LHCN-M2 (cell line): ENCODE measurements at regions not wholly inside any gene's neighbourhood (a gene's known extent, or its start where the extent isn't known, plus 50 kb on each side); places are given as distances from the start of the nearest gene placed in this dataset.

Experiments
- DNase-seq: peaks from one replicate; pipeline ENCODE4 v3.0.0-alpha.2; 2012; ENCODE audit warnings: low read depth

DNA sequence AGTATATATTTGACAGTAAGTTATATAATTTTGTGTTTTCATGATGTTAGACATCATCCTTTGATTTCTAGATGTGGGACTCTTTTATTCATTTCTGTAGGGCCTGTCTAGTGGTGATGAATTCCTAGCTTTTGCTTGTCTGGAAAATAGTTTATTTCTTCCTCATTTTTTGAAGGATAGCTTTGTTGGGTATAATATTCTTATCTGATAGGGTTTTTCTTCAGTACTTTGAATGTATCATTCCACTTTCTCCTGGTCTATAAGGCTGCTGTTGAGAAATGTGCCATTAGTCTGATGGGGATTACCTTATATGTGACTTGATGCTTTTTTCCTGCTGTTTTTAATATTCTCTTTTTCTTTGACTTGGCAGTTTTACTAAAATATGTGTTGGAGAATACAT, 1104.5 kb downstream of the FAT4 start:
- no peak for DNase-seq

DNA sequence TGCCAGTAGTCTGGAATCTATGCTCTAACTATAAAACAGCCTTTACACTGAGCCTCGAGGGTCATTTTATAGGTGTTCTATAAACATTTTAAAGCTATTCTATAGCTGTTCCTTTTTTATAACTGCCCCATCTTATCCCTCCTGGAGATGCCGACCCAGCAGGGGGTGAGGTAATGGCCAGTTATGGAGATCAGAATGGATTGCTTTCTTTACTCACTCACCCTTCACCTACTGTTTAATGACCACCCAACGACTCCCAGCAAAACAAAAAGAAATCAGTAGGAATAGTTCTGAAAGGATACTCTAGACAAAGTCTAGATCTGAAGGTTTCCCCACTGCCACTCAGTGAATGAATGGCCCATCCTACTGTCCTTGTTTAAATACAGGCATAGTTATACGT, 1113.1 kb downstream of the FAT4 start:
- no peak for DNase-seq

DNA sequence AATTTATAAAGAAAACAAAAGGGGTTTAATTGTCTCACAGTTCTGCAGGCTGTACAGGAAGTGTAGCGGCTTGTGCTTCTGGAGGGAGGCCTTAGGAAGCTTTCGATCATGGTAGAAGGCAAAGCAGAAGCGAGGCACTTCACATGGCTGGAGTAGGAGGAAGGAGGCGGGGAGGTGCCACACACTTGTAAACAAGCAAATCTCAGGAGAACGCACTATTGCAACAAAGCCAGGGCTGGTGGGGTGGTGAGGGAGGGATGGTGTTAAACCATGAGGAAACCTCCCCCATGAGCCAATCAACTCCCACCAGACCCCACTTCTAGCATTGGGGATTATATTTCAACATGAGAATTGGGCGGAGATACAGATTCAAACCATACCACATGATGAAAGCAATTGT, 1116.3 kb downstream of the FAT4 start:
- no peak for DNase-seq

DNA sequence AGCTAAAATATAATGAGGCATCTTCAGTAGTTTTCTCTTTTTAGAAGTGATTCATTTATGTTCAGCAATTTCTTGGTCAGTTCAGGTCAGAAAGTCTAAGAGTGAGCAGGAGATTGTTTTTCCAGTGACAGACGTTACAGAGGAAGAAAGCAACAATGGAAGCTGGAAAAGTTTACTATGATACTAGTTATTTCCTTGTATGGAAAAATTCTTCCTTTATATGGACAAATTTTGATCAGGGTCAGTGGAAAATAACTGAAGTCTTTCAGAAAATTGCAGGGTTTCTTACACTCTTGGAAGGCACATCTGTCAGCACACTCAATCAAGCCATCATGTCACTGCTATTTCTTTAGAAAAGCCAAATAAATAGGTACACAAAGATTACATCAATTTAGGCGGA, 1120.7 kb downstream of the FAT4 start:
- DNase-seq: no peak

DNA sequence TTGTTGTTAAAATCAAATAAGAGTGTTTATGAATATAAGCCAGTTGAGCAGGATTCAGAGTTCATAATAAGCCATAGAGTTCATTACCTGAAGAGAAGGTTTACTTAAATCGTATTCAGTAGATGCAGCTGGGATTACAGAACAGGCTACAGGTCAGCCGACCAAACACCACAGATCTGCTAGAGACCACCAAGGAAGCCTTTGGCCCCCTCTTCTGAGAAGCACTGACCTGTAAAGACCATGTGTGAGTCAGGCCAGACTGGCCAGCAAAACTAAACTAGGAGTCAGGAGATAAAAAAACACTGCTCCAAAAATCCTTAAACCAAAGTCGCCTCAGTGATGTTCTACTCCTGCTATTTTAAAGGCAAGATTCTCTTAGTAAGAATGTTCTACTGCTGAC, 1125.5 kb downstream of the FAT4 start:
- no peak for DNase-seq

DNA sequence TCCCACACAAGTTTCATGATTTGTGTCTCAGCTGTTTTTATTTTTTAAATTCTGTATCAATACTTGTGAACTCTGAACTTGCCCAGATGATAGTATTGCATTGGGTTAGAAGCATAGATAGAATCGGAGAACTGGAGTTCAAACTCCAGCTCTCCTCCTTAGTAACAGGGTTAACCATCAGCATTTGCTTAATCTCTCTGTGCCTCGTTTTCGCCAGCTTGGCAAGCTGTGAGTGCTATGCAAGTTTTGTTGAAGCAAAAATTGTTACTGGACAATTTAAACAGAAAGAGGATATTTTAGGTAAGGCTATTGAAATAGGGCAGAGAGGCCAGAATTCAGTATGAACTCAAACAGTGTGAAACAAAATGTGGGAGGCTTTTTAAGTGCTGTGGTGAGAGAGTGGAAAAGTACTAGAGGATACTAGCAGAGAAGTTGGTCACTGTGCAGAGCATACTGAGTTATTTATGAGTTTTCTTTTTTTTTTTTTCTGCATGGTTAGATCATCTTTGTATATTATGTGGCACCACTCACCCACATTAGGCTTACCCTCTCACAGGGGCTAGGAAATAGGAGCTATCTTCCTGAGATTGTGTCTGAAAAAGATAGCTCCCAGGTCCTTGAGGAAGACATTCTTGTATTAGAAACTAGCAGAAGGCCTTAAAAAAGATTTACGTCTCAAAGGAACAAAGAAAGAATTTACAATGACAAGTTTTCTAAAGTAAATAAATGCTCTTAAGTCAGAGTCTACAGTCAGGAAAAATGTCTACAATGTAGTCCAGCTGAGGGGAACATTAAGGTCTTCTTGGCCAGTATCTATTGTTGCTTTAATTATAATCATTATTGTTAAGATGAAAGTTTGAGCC, 1126.6 kb downstream of the FAT4 start:
- no peak for DNase-seq

DNA sequence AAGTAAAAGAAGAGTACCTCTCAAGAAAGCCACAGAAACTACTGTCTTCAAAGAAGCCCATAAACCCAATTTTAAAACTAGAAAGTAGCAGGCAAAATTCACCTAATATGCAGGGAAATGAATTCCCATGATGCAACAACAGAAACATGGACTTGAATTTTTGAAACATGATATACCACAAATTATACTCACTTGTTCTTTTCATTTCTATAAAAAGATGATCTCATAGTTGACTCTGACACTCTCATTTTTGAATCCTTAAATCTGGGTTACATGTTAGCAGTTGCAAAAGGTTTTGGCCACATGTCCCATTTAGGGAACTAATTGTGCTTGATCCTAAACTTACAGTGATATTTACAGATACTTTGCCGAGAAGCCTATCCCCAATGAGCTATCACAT, 1130.8 kb downstream of the FAT4 start:
- peak; percentile 67 for DNase-seq

DNA sequence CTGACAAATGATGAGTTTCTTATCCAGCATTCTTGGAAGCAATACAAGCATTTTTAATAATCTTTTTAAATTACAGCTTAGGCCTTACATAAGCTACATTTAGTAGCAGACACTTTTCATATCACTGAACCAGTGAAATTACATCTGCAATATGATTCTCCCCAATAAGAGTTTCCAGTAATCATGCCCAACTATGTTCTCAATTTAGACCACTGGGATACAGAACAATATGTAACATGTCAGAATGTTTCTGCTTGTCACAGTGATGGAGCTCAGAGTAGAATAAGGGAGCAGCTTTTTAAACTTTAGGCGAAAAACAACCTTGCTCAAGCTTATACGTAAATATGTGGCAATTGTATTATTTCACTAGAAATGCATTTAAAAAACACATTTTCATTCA, 1132.2 kb downstream of the FAT4 start:
- no peak for DNase-seq

DNA sequence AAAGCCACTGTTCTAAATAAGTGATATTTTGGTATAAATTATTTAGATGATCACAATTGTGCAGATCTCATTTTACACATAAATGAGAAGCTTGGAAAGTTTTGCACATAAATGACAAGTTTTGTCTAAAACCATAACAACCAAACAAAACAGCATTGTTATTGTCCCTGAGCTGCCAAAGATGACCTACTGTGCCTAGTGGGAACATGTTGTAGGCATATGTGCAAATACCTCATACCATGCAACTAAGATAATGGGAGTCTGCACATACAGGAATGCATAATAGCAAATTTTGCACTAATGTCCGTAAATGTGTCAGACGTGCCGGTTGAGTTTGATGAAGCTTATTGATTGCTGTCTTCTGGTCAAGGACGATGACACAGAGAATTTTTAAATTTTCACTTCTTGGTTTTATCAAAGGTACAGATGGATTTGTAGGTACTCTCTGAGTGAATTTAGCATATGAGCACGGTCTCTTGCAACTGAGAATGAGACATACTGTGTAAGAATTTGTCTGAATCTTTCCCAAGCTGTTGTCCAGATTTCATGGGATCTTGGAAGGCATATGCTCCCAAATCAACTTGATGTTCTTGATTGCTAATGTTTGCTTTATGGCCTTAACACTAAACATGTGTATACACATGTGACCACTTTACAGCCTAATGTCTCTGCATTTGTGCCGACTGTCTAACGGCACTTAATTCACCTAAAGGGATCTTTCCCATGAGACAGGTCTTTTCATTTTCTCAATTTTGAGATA, 1133.5 kb downstream of the FAT4 start:
- no peak for DNase-seq

DNA sequence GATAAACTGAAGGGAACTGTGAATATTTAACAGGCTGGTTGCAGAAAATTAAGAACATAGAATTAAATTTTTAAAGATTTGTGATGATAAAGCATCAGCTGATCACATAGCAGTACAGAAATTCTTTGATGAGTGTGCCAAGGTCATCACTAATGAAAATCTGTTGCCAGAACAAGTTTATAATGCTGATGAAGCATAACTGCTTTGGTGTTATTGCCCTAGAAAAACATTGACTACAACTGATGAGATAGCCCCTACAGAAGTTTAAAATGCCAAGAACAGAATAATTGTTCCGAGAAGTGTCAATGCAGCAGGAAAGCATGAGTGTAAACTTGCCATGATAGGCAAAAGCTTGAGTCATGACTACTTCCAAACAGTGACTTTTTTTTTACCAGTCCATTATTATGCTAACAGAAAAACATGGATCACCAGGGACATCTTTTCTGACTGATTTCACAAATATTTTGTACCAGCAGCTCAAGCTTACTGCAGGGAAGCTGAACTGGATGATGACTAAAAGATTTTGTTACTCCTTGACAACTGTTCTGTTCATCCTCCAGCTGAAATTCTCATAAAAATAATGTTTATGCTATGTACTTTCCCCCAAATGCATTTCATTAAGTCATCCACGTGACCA, 1136.6 kb downstream of the FAT4 start:
- DNase-seq: peak; percentile 87

DNA sequence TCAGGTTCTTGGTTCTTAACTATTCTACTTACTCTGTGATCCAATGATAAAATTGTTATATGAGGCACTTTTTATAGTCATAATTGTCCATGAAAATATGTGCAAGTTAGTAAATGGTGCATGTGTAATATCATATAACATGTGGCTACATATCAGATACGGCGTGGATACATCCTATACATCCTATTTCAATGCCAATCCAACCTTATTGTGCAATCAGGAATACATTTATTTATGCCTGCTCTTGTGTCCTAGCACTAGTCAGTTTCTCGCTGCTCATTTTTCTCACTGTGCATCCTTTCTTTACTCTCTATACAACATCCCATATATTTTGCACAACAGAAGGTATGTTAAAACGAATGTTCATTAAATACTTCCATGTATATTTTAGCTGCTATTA, 1141.1 kb downstream of the FAT4 start:
- DNase-seq: no peak

DNA sequence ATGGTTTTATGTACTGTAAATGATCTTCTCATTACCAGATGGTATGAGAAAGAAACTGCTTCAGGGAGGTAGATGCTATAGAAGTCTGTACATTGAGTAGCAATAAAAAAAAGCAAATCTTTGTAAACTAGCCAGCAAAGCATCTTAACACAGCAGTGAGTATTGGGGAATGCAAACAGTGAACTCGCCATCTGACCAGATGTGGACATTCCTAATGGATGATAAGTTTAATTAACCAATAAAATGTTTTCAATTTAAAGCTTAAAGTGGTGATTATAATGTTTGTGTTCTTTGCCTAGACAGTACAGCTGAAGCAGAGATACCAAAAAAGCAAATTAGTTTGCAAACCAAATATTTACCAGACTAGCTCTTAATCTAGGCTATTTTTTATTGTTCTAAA, 1144.2 kb downstream of the FAT4 start:
- DNase-seq: no peak

DNA sequence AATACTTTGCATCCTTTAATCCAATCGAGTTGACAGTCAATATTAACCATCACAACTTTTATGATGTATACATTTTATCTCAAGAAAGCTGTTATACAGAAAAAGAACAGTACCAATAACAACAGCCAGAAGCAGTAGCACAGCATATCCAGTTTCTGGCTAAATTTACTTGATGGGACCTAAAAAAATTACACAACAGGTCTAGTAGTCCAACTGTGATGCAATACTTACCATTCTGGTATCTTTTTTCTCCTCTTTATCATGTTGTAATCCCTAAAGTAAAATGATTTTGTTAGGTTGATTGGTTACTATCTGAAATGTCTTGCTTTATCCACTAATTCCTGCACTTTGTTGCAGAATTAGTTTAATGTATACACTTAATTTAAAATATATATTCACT, 1150.6 kb downstream of the FAT4 start:
- no peak for DNase-seq

DNA sequence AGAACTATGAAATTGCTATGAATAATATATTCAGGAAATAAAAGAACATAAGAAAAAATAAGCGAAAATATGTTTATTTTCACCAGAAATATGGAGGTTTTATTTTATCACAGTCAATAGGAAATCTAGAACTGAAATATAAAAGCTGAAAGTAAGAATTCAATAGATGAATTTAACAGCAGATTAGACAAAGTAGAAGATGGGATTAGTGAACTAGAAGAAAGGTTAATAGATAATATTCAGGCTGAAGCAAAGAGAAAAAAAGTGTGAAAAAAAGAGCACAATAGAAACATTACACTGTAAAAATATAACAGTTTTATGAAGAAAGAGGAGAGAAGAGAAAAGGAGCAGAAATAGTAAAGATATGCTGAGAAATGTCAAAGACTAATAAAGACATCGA, 1152.1 kb downstream of the FAT4 start:
- no peak for DNase-seq

DNA sequence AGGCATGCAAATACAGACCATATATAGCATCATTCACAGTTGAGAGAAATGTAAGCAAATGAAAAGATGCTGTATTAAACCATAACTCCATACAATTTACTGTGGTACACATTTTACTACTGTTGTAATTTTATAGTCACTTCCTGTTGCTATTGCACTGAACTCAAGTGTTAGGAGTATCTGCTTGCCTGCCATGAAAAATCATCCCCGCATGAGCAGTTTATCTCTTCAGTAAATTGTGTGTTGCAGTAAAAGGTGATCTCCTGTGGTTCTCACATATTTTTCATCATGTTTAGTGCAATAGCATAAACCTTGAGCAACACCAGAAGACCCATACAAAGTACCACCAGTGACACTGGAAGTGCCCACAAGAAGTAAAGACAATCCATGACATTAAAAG, 1153.4 kb downstream of the FAT4 start:
- DNase-seq: no peak

DNA sequence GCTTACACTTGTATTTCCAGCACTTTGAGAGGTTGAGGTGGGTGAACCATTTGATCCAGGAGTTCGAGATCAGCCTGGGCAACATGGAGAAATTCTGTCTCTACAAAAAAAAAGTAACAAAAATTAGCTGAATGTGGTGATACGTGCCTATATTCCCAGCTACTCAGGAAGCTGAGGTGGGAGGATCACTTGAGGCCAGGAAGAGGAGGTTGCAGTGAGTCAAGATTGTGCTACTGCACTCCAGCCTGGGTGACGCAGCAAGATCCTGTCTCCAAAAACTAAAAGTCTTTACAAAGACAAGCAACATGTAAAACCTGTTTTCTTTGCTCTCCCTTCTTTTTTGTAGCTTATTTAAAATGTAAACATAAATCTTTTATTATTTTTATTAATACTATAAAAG, 1156.1 kb downstream of the FAT4 start:
- no peak for DNase-seq

DNA sequence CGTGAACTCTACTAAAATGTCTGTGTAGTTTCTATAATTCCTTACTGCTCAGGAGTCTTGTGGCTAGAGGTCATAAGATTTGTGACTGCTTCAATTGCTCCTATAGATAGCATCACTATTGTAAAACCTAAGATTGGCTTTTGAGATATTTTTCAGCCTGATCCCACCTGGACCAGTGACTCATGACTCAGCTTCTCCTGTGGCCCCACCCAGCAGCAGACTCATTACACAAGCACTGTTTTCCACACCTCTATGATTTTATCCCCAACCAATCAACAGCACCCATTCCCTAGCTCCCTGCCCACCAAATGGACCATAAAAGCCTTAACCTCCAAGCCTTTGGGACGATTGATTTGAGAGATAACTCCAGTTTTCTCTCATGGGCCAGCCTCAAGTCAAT, 1157.0 kb upstream of the INTU start:
- no peak for DNase-seq

DNA sequence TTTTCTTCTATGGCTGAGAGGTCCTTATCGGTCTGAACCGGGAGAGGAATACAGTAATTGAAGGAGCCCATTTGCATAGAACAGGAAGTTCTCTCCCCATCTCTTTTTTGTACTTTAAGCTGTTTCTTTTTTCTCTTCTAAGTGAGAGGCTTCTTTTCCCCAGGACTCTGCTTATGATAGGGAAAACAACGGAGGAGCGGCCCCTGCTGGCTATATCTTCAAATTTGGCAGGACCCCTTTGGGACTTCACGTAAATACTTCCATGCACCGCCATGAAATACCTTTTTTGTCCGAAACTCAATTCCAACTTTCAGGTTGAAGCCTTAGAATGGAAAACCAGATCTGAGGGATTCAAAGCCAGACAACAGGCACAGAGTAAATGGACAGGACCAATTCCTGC, 1153.0 kb upstream of the INTU start:
- no peak for DNase-seq

DNA sequence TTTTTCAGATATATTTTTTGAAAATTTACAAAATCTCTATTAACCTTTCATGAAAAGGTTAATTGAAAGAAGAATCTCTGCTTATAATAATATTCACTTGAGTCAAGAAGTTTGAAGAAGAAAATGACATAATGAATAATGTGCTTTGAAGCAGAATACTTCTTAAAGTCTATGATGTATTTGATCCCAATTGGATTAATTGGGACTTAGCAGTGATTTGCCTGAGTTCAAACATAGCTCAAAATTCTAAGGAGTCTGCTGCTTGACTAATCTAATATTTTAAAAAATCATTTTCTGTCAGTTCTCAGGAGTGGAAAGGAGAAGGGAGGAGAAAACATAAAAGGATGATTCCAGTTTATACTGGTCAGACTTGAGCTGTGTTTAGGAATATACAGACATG, 1150.4 kb upstream of the INTU start:
- no peak for DNase-seq

DNA sequence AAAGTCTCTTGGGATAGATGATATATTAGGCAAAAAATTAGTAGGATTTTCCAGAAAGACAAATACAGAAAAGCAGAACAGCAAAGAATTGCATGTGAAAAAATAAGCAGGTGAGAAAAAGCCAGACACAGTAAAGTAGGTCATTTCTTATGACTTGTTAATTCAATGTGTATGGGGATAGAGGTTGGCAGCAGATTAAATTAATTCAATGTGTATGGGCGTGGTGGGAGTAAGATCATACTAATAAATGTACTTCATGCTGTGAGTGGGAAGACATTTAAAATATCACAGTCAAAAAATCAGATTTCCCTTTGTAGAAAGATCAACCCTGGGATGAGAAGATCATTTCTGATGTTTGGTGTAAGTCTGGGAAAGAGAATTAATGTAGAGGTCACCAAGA, 1146.4 kb upstream of the INTU start:
- DNase-seq: no peak

DNA sequence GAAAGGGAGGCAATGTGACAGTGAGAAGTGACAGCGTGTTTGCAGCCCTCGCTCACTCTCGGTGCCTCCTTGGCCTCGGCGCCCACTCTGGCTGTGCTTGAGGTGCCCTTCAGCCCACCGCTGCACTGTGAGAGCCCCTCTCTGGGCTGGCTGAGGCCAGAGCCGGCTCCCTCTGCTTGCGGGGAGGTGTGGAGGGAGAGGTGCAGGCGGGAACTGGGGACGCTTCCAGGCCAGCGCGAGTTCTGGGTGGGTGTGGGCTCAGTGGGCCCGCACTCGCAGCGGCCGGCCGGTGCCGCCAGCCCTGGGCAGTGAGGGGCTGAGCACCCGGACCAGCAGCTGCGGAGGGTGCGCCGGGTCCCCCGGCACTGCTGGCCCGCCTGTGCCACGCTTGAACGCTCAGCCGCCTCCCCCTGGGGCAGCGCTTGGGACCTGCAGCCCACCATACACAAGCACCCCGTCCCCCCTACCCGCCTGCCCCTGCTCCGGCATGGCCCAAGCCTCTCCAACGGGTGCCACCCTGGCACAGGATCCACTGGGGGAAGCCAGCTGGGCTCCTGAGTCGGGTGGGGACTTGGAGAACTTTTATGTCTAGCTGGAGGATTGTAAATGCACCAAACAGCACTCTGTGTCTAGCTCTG, 1142.8 kb upstream of the INTU start:
- no peak for DNase-seq

DNA sequence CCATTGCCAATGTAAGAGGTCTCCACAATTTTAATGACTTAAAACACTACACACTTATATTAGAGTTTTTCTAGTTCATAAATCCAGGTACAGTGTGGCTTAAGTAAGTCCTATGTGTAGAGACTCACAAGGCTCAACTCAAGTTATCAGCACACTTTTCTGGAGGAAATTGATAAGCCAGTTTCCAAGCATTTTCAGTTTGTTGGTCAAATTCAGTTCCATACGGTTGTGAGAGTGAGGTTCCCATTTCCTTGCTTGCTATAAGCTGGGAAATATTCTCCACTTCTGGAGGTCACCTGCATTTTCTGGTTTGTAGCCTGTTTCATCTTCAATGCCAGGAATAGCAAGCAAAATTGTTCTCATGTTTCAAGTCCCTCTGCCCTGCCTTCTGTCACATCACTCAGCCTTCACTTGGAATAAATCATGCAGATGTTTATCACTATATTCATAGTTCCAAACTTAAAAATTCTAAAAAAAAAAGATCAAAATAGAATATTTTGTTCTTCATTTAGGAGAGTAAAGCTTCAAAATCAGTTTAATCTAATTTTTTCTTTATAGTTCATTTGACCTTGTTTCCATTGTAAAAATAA, 1137.5 kb upstream of the INTU start:
- DNase-seq: no peak
